ENCODE measurements at regions not wholly inside any gene's neighbourhood (a gene's known extent, or its start where the extent isn't known, plus 50 kb on each side); places are given as distances from the start of the nearest gene placed in this dataset.

DNA sequence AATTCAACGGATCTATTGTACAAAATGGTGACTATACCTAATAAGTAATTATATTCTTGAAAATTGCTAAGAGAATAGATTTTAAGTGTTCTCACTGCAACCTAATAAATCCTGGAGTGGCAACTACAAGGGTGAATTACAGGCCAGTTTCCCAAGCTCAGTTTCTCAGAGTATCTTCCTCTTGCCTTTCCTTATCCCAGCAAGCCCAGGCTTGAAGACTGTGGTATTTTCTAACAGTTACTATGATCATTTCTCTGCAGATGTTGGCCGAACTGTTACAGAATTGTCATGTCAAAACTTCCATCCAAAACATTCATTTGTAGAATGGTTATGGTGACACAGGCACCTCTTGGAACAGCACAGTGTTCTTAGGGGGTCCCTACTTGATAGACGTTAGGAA, 138.1 kb upstream of the PTCHD4 start:
- no TSS peak for BruUV-seq (replicated peaks)
- Histone ChIP-seq H3K79me2 (ENCODE audit: control insufficient read depth, insufficient read depth, low read length) (no peaks in the 10 kb centered on the region), H3K9me3 (replicated peaks; ENCODE audit: control insufficient read depth, insufficient read depth, low read length) (no peaks in the 10 kb centered on the region), H4K20me1 (ENCODE audit: control insufficient read depth, insufficient read depth) (no peaks in the 10 kb centered on the region), H3K4me3 (no peak overlapping the region), H3K27ac (ENCODE audit: control insufficient read depth, insufficient read depth) (no peak overlapping the region), H3K4me1 (ENCODE audit: control insufficient read depth, insufficient read depth, low read length) (no peaks in the 10 kb centered on the region), H2AFZ (ENCODE audit: control insufficient read depth, low read depth, low read length) (no peak overlapping the region), H3K36me3 (ENCODE audit: control insufficient read depth in 2 of 2, insufficient read depth in 2 of 2, low read length in 1 of 2) (no peaks in the 10 kb centered on the region), H3K27me3 (replicated peaks in 1 of 2; ENCODE audit: control insufficient read depth in 2 of 2, insufficient read depth in 2 of 2, low read length in 1 of 2) (no peaks in the 10 kb centered on the region), H3K9ac (ENCODE audit: control insufficient read depth, insufficient read depth, low read length) (no peak overlapping the region), H3K4me2 (ENCODE audit: control insufficient read depth, insufficient read depth) (no peak overlapping the region)
- intact Hi-C loops (cut with micrococcal nuclease; ENCODE audit: unreplicated experiment) (no loop called here), in situ Hi-C loops (cut with MboI) (no loop called here)
- ChIA-PET CTCF (no interaction called here), POLR2A (no interaction called here), SMC1A (ENCODE audit: uncharacterized antibody, unreplicated experiment) (no interaction called here), RAD21 (ENCODE audit: unreplicated experiment) (no interaction called here)
- ATAC-seq (no peak), FAIRE-seq (no peak), DNase-seq (ENCODE audit: low read depth, low spot score) (no peak)
- WGBS (ENCODE audit: insufficient coverage, insufficient replicate concordance, low lambda C conversion rate, missing lambda C conversion rate) = 0% methylated on average over 3 of the region's 3 CpGs
- no peak for TF ChIP-seq JUNB (IDR thresholded peaks at IDR 0.05)
- no peak for TF ChIP-seq CBFB (IDR thresholded peaks at IDR 0.05; ENCODE audit: low read depth)
- no peak for TF ChIP-seq MXI1 (IDR thresholded peaks at IDR 0.05; ENCODE audit: low read depth, low read length)
- TF ChIP-seq, protein P1, sequence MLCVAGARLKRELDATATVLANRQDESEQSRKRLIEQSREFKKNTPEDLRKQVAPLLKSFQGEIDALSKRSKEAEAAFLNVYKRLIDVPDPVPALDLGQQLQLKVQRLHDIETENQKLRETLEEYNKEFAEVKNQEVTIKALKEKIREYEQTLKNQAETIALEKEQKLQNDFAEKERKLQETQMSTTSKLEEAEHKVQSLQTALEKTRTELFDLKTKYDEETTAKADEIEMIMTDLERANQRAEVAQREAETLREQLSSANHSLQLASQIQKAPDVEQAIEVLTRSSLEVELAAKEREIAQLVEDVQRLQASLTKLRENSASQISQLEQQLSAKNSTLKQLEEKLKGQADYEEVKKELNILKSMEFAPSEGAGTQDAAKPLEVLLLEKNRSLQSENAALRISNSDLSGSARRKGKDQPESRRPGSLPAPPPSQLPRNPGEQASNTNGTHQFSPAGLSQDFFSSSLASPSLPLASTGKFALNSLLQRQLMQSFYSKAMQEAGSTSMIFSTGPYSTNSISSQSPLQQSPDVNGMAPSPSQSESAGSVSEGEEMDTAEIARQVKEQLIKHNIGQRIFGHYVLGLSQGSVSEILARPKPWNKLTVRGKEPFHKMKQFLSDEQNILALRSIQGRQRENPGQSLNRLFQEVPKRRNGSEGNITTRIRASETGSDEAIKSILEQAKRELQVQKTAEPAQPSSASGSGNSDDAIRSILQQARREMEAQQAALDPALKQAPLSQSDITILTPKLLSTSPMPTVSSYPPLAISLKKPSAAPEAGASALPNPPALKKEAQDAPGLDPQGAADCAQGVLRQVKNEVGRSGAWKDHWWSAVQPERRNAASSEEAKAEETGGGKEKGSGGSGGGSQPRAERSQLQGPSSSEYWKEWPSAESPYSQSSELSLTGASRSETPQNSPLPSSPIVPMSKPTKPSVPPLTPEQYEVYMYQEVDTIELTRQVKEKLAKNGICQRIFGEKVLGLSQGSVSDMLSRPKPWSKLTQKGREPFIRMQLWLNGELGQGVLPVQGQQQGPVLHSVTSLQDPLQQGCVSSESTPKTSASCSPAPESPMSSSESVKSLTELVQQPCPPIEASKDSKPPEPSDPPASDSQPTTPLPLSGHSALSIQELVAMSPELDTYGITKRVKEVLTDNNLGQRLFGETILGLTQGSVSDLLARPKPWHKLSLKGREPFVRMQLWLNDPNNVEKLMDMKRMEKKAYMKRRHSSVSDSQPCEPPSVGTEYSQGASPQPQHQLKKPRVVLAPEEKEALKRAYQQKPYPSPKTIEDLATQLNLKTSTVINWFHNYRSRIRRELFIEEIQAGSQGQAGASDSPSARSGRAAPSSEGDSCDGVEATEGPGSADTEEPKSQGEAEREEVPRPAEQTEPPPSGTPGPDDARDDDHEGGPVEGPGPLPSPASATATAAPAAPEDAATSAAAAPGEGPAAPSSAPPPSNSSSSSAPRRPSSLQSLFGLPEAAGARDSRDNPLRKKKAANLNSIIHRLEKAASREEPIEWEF (IDR thresholded peaks at IDR 0.05; ENCODE audit: insufficient replicate concordance, low read depth, low read length) = no peak
- no peak for TF ChIP-seq POU2F2 (IDR thresholded peaks at IDR 0.05; ENCODE audit: borderline replicate concordance, low read depth, low read length)
- TF ChIP-seq ZBED1 (IDR thresholded peaks at IDR 0.05; ENCODE audit: borderline replicate concordance) = no peak
- no peak for TF ChIP-seq YY1 (IDR thresholded peaks at IDR 0.05; ENCODE audit: low read depth, low read length)
- TF ChIP-seq, protein P2, sequence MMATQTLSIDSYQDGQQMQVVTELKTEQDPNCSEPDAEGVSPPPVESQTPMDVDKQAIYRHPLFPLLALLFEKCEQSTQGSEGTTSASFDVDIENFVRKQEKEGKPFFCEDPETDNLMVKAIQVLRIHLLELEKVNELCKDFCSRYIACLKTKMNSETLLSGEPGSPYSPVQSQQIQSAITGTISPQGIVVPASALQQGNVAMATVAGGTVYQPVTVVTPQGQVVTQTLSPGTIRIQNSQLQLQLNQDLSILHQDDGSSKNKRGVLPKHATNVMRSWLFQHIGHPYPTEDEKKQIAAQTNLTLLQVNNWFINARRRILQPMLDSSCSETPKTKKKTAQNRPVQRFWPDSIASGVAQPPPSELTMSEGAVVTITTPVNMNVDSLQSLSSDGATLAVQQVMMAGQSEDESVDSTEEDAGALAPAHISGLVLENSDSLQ (IDR thresholded peaks at IDR 0.05) = no peak

All from GM12878 (cell line).